ENCODE measurements at regions not wholly inside any gene's neighbourhood (a gene's known extent, or its start where the extent isn't known, plus 50 kb on each side); places are given as distances from the start of the nearest gene placed in this dataset.
"Not testable (repeated sequence)": the region's sequence is repeated elsewhere in the genome, so short reads cannot be mapped to it uniquely, and the experiment has no call there.

DNA sequence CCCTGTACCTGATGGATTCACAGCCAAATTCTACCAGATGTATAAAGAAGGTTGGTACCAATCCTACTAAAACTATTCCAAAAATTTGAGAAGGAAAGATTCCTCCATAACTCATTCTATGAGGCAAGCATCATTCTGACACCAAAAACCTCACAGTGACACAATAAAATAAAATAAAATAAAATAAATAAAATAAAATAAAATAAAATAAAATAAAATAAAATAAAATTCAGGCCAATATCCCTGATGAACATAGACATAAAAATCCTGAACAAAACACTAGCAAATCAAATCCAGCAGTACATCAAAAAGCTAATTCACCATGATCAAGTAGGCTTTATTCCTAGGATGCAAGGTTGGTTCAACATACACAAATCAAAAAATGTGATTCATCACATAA, 108.1 kb downstream of the PROX1 start:
- Mint-ChIP-seq H3K9me3 (peaks cover 6 to 14% of the 10 kb centered on the region in 2 donors), H3K27me3 (peaks cover 0 to 25% of the 10 kb centered on the region in 2 donors)
- not testable (repeated sequence) for H3K4me1 Mint-ChIP-seq (ENCODE audit: low read depth in 2 of 2); DNase-seq; H3K27ac Mint-ChIP-seq; H3K36me3 Mint-ChIP-seq (ENCODE audit: insufficient read depth); H3K4me3 Mint-ChIP-seq; ATAC-seq (replicated peaks)

DNA sequence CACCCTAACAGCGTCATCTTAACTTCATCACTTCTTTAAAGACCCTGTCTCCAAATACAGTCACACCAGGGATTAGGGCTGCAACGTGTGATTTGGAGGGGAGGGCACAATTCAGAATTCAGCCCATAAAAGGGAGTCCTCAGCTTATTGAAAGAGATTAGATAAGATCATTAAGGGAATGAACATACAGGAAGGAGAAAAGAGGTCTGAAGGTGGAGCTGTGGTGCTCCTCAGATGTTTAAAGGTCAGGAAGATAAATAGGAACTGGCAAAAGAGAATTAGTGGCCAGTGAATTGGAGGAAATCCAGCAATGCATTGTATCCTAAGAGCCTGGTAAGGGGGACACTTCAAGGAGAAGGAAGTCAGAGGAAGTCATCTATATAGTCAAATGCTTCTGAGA, 113.5 kb downstream of the PROX1 start:
- ATAC-seq (replicated peaks) (no peak), DNase-seq (no peak)
- no peaks in the 10 kb centered on the region for H3K4me1 Mint-ChIP-seq (ENCODE audit: low read depth in 2 of 2)
- H3K27ac Mint-ChIP-seq: no peak overlapping the region
- H3K4me3 Mint-ChIP-seq: no peak overlapping the region
- H3K27me3 Mint-ChIP-seq: no peaks in the 10 kb centered on the region
- H3K9me3 Mint-ChIP-seq: no peaks in the 10 kb centered on the region
- no peaks in the 10 kb centered on the region for H3K36me3 Mint-ChIP-seq (ENCODE audit: insufficient read depth)

DNA sequence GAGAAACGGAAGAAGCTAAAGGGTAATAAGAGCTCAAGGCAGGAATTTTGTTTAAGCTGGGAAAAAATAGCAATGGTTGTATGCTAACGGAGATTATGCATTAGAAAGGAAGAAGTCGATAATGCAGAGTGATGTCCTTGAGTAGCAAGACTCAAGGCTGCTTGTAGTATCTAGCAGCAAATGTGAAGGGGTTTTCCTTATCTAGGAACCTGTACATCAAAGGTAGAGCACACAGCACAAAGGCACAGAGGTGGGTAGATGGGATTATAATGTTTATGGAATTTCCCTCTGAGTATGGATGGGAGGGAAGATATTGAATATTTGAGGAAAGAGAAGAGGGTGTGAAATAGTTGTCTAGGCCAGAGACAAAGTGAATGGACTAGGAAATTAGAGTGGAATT, 114.1 kb downstream of the PROX1 start:
- Mint-ChIP-seq H3K27me3 (no peaks in the 10 kb centered on the region), H3K9me3 (no peaks in the 10 kb centered on the region), H3K4me1 (ENCODE audit: low read depth in 2 of 2) (no peaks in the 10 kb centered on the region), H3K27ac (no peak overlapping the region), H3K4me3 (no peak overlapping the region), H3K36me3 (ENCODE audit: insufficient read depth) (no peaks in the 10 kb centered on the region)
- DNase-seq (no peak), ATAC-seq (replicated peaks) (no peak)

DNA sequence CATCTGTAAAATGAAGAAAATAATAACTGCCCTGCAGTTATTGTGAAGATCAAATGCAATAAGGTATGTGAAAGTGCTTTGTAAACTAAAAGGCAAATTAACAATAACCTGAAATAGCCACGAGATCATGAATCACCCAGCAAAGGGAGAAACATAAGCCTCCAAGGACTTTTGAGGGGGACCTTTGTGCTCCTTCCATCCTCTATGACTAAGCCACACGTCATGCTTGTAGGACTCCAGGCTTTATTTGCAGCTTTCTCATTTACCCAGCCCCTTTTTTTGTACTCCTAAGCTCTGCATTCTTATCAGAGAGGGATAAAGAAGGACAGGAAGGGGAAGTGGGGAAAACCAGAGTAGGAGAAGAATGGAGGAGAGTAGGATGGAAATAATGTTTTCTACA, 115.1 kb downstream of the PROX1 start:
- Mint-ChIP-seq H3K4me3 (no peak overlapping the region), H3K9me3 (no peaks in the 10 kb centered on the region), H3K27me3 (peaks cover 0 to 7% of the 10 kb centered on the region in 2 donors), H3K27ac (no peak overlapping the region), H3K4me1 (ENCODE audit: low read depth in 2 of 2) (no peaks in the 10 kb centered on the region), H3K36me3 (ENCODE audit: insufficient read depth) (no peaks in the 10 kb centered on the region)
- DNase-seq: no peak
- no peak for ATAC-seq (replicated peaks)

DNA sequence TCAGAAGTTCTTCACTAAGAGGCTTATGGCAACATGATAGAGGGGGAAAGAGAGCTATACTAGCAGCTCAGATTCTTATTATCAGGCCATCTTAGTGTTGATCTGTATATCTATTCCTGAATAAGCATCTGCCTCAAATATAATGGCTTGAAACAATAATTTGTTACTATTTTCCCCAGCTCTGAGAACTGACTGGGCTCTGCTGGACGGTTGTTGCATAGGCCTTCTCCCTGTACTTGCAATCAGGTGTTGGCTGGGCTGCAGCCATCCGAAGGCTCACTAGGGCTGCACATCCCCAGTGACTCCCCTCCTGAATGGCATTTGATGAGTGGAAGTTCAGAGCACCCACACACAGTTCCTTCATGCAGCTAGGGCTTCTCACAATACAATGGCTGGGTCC, 116.0 kb downstream of the PROX1 start:
- H3K36me3 Mint-ChIP-seq (ENCODE audit: insufficient read depth): no peaks in the 10 kb centered on the region
- no peak for DNase-seq
- peaks cover 0 to 7% of the 10 kb centered on the region in 2 donors for H3K27me3 Mint-ChIP-seq
- H3K4me1 Mint-ChIP-seq (ENCODE audit: low read depth in 2 of 2): no peaks in the 10 kb centered on the region
- no peak overlapping the region for H3K27ac Mint-ChIP-seq
- no peak for ATAC-seq (replicated peaks)
- no peak overlapping the region for H3K4me3 Mint-ChIP-seq
- no peaks in the 10 kb centered on the region for H3K9me3 Mint-ChIP-seq

DNA sequence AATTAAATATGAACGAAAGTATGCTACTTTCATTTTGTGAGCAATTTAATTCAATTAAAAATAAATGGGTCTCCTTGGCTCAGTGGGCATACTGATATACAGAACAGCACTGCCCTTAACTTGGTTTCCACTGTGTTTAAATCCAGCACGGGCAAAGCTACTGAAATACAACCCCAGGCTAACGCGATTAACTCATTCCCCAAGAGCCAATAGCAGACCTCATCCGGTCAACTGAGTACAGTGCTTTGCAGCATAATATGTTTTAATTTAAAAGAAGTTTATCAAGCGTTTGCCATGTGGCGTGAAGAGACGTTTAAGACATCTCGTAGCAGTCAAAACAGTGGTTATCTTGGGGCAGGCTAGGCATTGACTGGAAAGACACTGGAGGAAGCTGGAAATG, 118.6 kb downstream of the PROX1 start:
- peaks cover 0 to 7% of the 10 kb centered on the region in 2 donors for H3K27me3 Mint-ChIP-seq
- H3K27ac Mint-ChIP-seq: no peak overlapping the region
- H3K4me1 Mint-ChIP-seq (ENCODE audit: low read depth in 2 of 2): no peaks in the 10 kb centered on the region
- no peak overlapping the region for H3K4me3 Mint-ChIP-seq
- DNase-seq (no peak), ATAC-seq (replicated peaks) (no peak)
- H3K36me3 Mint-ChIP-seq (ENCODE audit: insufficient read depth): no peaks in the 10 kb centered on the region
- H3K9me3 Mint-ChIP-seq: no peaks in the 10 kb centered on the region

DNA sequence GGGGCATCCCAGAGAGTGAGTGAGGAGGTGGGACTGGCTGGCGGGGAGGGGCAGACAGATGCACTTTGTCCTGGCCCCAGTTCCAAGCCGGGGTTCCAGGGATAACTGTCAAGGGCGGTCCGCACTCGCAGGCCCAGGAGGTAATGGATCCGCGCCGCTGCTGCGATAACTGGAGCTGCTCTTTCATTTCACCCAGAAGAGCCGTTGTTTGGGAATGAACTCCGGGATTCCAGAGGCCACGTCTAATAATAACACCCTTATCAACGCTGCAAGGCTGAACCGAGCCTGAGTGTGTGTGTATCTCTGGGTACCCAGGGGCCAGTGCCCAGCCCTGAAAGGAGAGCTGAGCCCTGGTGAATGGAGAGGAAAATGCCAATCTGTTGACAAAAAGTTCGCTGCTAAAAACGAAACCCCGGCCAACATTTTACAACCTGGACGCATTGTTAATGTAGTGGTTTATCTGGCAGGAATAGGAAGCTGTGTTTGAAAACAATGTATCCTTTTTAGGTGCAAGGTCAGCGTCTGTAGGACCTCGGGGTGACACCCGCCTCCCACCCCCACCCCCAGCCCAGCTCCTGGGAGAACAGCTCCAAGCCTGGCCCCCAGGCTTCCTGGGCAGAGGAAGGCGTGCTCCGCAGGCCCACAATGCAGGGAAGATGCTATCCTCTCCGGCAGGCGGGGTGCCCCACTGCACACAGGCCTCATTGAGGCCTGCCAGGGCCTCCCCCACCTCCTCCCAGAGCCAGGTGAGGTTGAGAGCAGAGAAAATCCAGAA, 119.7 kb downstream of the PROX1 start:
- H3K4me3 Mint-ChIP-seq: no peak overlapping the region
- ATAC-seq (replicated peaks) (no peak), DNase-seq (no peak)
- no peaks in the 10 kb centered on the region for H3K4me1 Mint-ChIP-seq (ENCODE audit: low read depth in 2 of 2)
- no peak overlapping the region for H3K27ac Mint-ChIP-seq
- H3K9me3 Mint-ChIP-seq: no peaks in the 10 kb centered on the region
- H3K27me3 Mint-ChIP-seq: peaks cover 0 to 7% of the 10 kb centered on the region in 2 donors
- H3K36me3 Mint-ChIP-seq (ENCODE audit: insufficient read depth): no peaks in the 10 kb centered on the region

DNA sequence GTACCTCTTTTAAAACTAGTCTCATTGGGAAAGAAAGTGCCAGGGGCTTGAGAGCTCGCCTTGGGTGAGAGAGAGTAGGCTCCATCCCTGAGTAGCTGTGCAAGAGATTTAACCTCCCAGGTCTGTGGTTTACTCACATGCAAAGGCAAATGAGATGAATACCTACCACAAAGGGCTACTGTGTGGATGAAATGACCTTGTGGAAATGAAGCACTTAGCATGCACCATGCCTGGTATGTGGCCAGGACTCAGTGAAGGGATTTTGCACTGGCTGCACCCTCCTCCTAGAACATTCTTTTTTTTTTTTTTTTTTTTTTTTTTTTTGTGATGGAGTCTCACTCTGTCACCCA, 120.3 kb downstream of the PROX1 start:
- Mint-ChIP-seq H3K36me3 (ENCODE audit: insufficient read depth) (no peaks in the 10 kb centered on the region), H3K9me3 (no peaks in the 10 kb centered on the region), H3K4me3 (no peak overlapping the region), H3K4me1 (ENCODE audit: low read depth in 2 of 2) (no peaks in the 10 kb centered on the region), H3K27me3 (peaks cover 0 to 7% of the 10 kb centered on the region in 2 donors), H3K27ac (no peak overlapping the region)
- DNase-seq (no peak), ATAC-seq (replicated peaks) (no peak)

DNA sequence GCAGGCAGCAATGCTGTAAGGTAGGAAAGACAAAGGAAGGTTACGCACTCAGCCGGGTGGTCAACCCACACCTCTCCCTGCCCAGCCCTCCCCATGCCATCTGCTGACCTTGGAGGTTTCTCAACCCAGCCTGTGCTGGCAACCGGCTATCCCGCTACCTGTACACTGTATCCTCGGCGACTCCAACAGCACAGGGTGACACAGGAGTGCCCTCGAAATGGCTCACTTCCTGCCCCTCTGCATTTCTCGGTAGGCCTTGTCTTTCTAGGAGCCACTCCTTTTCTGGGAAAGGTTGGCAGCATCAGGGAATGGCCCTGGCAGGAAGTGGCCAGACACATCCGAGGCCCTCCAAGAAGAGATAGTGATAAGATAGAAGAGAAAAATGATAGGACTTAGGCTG, 124.0 kb downstream of the PROX1 start:
- Mint-ChIP-seq H3K27me3 (peaks cover 0 to 7% of the 10 kb centered on the region in 2 donors), H3K4me1 (ENCODE audit: low read depth in 2 of 2) (no peaks in the 10 kb centered on the region), H3K27ac (no peak overlapping the region), H3K36me3 (ENCODE audit: insufficient read depth) (no peaks in the 10 kb centered on the region), H3K9me3 (no peaks in the 10 kb centered on the region), H3K4me3 (no peak overlapping the region)
- no peak for DNase-seq
- ATAC-seq (replicated peaks): no peak

DNA sequence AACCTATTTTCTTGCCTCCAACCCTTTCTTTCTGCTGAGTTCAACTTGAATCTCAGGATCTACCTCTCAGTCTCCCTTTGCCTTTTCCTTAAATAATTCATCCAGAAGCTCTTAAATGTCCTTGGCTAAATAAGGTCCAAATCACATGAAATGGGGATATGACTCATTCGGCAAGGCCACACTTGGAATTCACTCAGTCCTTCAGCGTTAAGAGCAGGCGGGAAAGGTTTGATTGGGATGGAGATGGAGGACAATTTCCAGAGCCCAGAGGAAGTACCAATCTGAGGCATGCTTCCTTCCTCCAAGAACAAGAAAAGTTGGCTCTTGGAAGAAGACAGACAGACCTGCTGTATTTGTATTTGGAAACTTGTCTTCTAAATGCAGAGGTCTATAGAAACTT, 128.5 kb downstream of the PROX1 start:
- H3K27ac Mint-ChIP-seq: no peak overlapping the region
- peaks cover under 1 to 5% of the 10 kb centered on the region in 2 donors for H3K27me3 Mint-ChIP-seq
- H3K4me1 Mint-ChIP-seq (ENCODE audit: low read depth in 2 of 2): no peaks in the 10 kb centered on the region
- ATAC-seq (replicated peaks) (no peak), DNase-seq (no peak)
- H3K9me3 Mint-ChIP-seq: no peaks in the 10 kb centered on the region
- H3K4me3 Mint-ChIP-seq: no peak overlapping the region
- H3K36me3 Mint-ChIP-seq (ENCODE audit: insufficient read depth): no peaks in the 10 kb centered on the region

DNA sequence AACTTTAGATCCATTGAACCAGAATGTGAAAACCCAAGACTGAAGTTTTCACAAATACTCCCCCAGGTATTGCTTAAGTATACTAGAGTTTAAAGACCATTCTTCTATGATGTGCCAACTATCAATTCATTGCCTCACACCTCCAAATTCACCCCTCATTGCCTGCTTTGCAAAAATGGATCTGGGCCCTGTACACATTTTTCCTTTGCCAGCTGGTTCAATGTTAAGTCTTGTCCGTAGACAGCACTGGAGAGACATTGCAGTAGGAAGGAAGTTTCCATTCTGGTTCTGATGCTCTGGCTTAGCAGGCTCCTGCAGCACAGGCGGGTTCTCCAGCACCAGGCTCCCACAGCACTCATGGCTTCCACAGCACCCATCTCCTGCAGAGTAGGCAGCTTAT, 130.0 kb downstream of the PROX1 start:
- H3K27ac Mint-ChIP-seq: no peak overlapping the region
- ATAC-seq (replicated peaks) (no peak), DNase-seq (no peak)
- H3K36me3 Mint-ChIP-seq (ENCODE audit: insufficient read depth): no peaks in the 10 kb centered on the region
- H3K4me1 Mint-ChIP-seq (ENCODE audit: low read depth in 2 of 2): no peaks in the 10 kb centered on the region
- H3K27me3 Mint-ChIP-seq: peaks cover 12% of the 10 kb centered on the region in 2 donors
- peaks cover 4 to 7% of the 10 kb centered on the region in 2 donors for H3K9me3 Mint-ChIP-seq
- no peak overlapping the region for H3K4me3 Mint-ChIP-seq

DNA sequence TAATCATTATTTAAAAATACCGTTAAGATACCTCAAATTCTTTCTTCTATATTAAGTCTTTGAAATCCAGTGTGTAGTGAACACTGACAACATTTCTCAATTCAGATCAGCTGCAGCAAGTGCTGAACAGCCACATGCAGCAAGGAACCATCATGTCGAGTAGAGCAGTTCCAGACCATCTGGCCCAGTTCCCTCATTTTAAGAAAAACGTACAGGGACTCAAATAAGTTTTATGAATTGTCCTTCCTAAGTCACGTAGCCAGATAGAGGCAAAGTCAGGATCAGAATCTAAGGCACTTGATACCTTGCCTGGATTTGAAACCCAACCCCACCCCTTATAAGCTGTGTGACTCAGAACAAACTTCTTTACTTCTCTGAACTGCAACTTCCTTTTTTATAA, 132.4 kb downstream of the PROX1 start:
- peaks cover 4 to 7% of the 10 kb centered on the region in 2 donors for H3K9me3 Mint-ChIP-seq
- ATAC-seq (replicated peaks): no peak
- H3K4me3 Mint-ChIP-seq: no peak overlapping the region
- no peak for DNase-seq
- H3K27me3 Mint-ChIP-seq: peaks cover 23 to 33% of the 10 kb centered on the region in 2 donors
- no peaks in the 10 kb centered on the region for H3K4me1 Mint-ChIP-seq (ENCODE audit: low read depth in 2 of 2)
- no peak overlapping the region for H3K27ac Mint-ChIP-seq
- no peaks in the 10 kb centered on the region for H3K36me3 Mint-ChIP-seq (ENCODE audit: insufficient read depth)

DNA sequence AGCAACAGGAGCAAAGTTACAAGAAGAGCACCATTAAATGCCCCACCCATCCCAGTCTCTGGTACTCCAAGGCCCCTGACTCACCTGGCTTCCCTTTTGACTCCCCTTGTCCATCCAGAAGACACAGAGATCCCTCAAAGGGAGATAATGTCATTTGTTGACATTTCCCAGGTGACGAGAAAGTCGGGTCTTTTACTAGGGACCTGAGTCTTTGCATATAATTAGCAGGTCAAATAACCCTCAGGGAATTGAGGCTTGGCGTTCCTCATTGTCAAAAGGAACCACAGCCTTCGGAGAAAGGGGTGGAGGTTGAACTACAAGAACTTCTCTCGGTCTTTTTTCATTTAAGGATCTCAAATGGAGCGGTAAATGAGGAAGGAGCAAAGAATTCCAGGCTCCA, 133.2 kb downstream of the PROX1 start:
- H3K27ac Mint-ChIP-seq: no peak overlapping the region
- peaks cover 4 to 7% of the 10 kb centered on the region in 2 donors for H3K9me3 Mint-ChIP-seq
- peaks cover 28 to 39% of the 10 kb centered on the region in 2 donors for H3K27me3 Mint-ChIP-seq
- no peak for DNase-seq
- no peak overlapping the region for H3K4me3 Mint-ChIP-seq
- H3K36me3 Mint-ChIP-seq (ENCODE audit: insufficient read depth): no peaks in the 10 kb centered on the region
- ATAC-seq (replicated peaks): no peak
- no peaks in the 10 kb centered on the region for H3K4me1 Mint-ChIP-seq (ENCODE audit: low read depth in 2 of 2)

DNA sequence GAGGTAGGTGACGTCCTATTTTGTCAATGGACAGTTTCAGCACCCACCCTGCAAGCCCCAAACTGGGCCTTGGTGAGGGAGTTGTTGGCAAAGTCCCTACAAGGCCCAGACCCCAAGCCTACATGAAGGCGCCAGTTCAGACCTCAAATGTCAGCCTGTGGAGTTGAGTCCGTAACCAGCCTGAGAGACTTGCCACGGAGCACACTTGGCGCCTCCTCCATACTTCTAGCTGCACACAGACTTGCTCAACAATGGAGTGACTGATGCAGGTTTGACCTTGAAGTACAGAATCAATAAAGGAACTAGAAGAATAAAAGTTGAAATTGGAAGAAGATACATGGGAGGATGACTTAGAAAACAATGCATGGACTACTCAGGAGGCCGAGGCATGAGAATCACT, 134.3 kb downstream of the PROX1 start:
- Mint-ChIP-seq H3K36me3 (ENCODE audit: insufficient read depth) (no peaks in the 10 kb centered on the region), H3K27ac (no peak overlapping the region), H3K4me1 (ENCODE audit: low read depth in 2 of 2) (no peaks in the 10 kb centered on the region), H3K4me3 (no peak overlapping the region), H3K9me3 (peaks cover 4 to 7% of the 10 kb centered on the region in 2 donors), H3K27me3 (peaks cover 28 to 39% of the 10 kb centered on the region in 2 donors)
- DNase-seq (no peak), ATAC-seq (replicated peaks) (no peak)

Measured in effector memory CD8-positive, alpha-beta T cell (primary cell).